ENCODE measurements at regions not wholly inside any gene's neighbourhood (a gene's known extent, or its start where the extent isn't known, plus 50 kb on each side); places are given as distances from the start of the nearest gene placed in this dataset.

DNA sequence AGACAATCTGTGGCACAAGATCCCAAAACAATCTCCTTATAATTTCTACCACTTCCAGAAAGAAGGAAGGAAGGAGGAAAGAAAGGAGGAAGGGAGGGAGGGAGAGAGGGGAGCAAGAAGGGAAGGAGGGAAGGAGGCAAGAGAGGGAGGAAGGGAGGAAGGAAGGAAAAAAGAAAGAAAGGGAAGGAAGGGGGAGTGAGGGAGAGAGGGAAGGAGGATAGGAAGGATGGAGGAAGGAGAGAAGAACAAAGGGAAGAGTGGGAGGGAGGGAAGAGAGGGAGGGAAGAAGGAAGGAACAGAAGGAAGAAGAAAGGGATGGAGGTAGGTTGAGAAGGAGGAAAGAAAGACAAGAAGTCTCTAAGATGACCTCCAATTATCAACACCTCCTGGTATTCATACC, 185.5 kb upstream of the NFE2L3 start:
- DNase-seq = no peak

DNA sequence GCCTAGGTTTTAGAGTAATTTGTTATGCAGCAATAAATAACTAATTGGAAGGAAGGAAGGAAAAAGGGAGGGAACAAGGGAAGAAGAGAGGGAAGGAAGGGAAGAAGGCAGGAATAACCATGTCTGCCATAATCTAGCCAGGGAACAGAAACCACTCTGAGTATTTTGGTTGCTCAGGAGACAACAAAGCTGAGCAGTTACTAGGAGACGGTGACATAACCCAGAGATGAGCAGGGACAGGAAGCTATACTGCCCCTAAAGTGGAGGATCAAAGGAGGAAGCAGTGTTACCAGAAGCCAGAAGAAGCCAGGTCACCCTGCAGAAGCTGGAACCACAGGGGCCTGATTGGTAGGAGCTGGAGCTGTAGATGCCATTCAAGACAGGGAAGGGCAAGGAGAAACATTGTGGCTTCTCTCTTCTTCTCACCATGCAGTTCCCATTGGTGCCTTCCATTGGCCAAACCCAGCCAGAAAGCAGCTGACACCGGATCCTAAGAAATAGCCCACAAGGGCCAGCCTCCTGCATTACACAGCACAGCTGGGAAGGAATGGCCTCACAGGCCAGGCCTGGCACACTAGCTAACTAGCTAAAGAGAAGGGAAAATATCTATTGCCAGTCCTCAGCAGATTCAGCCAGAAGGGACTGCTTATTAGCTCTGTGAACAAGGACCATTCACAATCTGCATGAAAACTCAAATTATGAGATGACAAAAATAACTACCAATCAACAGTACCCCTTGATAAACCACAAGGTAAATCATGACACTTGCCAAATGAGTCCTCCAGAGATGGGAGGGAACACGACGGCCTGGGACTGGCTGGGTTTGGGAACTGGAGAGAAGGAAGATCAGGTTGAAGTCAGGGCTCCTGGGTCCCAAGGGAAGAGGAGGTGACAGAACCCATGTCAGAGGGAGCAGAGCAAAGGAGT, 184.5 kb upstream of the NFE2L3 start:
- DNase-seq = no peak

- DNase-seq = no peak
These were observed 183.6 kb upstream of the NFE2L3 start for GRCh38 chr7:25968205-25968993.

GRCh38 chr7:25970356-25970755, 181.6 kb upstream of the NFE2L3 start:
- DNase-seq = no peak

DNA sequence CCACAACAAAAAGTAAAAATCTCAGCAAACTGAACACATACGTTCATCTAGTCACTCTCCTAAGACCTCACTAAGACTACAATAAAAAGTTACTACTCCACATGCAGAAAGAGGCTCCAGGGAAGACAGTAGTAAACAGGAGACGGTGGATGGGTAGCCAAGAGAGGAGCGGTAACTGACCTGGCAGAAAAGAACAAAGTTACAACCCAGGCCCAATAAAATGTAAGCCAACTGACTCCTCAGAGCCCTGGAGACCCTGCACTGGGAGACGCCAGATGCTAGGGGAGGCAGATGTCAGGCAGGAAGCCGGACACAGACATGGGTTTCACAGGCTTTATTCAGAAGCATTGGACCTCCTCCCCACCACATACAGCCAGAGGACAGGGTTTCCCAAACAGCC, 181.1 kb upstream of the NFE2L3 start:
- DNase-seq = no peak

DNA sequence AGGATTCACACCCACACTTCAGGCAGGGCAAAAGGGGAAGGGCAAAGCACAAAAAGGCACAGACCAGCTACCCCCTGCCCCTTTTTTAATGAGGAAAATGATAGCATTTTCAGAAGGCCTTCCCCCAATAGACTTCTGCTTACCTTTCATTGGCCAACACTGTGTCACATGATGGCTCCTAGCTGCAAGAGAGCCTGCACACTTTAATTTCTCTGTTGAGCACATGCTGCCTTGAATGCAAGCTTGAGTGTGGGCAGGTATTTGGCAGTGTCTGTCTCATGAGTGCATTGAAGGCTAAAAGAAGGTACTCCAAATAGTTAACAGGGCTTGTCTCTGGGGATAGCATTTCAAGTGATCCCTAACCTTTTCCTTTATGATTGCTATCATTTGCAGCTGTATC, 175.4 kb upstream of the NFE2L3 start:
- DNase-seq = no peak

GRCh38 chr7:25978466-25978865, 173.5 kb upstream of the NFE2L3 start:
- no peak for DNase-seq

DNA sequence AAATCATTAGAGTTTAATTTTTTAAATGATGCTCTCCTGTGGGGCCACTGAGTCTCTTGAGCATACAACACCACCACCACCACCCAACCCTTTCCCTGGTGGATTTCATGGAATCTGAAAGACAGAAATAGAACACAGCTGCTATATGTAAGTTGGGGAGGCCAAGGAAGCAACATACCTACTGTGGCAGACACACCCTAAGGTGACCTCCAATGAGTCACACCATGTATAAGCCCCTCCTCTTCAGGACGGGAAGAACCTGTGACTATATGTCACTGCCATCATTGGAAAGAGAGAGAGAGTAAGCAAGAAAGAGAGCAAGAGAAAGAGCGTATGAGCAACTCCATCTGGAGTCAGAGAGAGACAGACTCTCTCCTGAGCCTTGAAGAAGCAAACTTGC, 172.4 kb upstream of the NFE2L3 start:
- DNase-seq = no peak

- DNase-seq = no peak
These were observed 169.3 kb upstream of the NFE2L3 start for GRCh38 chr7:25982684-25983083.

- DNase-seq = no peak
These were observed 166.8 kb upstream of the NFE2L3 start for GRCh38 chr7:25985196-25985595.

DNA sequence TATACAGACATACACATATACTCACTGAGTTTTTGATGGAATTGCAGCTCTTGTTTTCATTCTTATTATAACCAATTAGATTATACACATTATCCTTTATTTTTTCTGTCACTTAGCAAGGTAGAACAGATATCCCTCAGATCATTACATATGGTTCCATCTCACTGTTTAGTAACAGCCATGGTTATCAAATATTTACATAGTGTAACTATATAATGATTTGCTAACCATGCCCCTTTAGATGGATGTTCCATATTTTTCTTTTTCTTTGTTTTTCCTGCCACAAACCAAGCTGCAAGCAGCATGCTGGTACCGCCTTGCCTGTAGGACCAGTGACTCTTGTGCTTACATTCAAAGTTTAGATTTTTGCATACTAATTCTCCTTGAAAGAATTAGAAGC, 163.4 kb upstream of the NFE2L3 start:
- no peak for DNase-seq

DNA sequence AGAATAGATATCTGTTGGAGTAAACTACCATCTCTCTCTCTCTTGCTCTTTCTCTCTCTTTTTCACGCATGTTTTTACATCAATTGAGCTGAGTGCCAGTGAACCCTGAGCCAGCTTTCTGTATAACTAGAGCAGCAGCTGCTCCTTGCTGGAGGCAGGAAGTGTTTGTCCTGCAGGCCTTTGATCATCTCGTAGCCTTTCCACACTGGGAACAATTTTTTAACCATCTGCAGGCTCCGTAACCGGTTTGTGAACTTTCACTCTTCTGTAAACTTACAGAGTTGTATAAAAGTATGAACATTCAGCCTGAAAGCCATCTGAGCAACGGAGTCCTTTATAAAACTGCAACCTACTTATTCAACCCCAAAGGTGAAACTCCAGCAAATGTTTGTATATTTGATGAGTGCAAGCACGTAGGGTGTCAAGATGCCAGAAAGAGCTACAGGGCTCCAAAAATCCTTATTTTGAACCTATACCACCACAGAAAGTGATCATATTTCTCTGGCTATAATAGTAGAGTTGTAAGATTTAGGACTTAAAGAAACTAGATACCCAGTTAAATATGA, 162.8 kb upstream of the NFE2L3 start:
- no peak for DNase-seq

- no peak for DNase-seq
These were observed 157.5 kb upstream of the NFE2L3 start for GRCh38 chr7:25994433-25994994.

GRCh38 chr7:25995216-25995615, 156.8 kb upstream of the NFE2L3 start:
- no peak for DNase-seq

DNA sequence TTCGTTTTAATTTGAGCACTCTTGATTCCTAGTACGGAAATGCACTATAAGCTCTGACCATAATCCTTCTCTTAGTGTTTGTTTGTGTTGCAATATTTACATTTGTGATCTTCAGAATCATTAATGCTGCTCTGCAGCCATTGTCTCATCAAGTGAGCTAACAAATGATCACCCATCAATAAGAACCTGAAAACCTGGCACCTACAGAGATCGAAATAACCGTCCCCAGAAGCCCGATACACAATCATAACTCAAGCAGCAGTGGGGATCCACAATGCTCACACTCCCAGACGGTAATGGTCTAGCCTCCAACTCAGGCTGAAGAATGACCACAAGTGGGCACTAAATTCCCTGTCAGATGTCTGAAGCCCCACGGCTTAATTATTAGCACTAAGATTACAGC, 156.0 kb upstream of the NFE2L3 start:
- no peak for DNase-seq

DNA sequence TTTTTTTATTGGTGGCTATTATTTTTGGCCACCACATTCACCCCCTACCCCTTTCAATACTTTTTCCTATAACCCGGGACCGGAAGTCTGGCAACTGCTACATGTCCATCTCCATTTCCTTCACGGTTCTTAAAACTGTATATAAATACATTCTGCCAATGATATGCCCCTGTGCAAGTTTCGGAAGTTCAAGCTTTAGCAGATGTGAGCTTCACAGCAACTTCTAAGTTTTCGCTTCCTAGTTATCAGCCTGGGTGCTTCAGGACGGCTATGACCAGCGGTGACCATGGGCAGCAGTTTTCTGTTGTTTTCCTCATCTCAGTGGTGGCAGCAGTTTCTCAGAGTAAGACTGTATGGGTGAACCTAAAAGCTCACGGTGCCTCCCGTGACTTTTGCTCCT, 153.5 kb upstream of the NFE2L3 start:
- DNase-seq = no peak

DNA sequence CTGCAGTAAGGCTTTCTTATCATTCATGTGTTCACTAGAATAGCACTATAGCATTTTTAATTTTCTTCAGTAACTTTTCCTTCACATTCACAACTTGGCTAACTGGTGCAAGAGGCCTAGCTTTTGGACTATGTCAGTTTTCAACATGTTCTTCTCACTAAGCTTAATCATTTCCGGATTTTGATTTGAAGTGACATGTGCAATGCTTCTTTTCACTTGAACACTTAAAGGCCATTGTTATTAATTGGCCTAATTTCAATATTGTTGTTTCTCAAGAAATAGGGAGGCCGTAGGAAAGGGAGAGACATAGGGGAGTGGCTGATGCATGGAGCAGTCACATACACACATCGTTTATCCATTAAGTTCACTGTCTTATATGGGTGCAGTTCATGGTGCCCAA, 151.2 kb upstream of the NFE2L3 start:
- DNase-seq = no peak

DNA sequence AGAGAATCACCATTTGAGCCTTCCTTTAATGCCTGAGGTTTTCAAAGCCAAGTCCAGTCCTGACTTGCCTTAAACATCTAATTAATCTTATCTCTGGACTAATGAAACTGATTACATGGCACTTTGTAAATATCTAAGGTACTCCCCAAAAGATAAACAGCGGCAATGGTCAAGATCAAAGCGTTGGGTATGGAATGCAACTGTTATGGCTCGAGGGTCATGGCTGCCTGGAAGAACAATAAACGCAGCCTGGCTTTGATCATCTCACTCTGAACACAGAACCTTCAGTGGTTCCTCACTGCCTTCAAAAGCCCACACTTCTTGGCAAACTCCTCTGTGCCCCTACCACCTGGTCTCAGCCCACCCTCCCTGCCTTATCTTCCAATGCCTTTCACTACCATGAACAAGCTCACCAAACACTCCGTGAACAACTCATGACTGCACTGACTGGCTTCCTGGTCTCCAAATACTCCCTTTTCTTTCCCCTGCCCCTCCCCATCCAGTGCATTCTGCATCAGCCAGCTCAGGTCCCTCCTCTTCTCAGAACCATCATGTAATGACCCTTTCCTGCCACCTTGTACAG, 150.2 kb upstream of the NFE2L3 start:
- no peak for DNase-seq

DNA sequence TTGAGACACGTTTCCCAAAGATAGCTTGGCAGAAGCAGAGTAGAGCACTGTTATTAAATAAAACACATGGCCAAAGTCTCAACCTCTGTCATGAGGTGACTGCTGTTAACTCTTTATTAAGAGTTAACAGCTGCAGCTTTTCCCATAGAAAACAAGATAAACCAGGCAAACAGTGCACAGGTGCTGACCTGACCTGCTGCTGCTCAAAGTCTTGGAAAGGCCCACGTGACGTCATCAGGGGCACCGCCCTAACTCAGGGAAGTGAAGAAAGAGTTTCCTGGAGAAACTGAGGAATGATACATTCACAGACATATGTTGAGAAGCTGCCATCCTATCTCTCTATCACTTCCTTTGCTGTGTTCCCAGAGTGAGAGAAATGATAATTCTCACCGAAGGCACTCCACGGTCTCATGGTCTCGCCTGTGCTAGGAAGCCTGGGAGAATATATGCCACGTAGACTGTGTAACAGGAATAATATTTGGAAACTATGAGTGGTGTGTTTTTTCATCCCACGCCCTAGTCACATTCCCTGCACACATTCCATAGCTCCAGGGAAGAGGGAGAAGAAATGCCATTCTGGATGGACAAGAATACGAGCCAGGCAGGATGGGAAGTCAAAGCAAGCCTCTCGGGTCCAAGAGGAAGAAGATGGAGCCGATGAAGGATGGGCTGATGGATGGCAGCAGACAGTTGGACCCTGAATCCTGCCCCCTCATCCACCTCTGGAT, 146.2 kb upstream of the NFE2L3 start:
- DNase-seq = no peak

DNA sequence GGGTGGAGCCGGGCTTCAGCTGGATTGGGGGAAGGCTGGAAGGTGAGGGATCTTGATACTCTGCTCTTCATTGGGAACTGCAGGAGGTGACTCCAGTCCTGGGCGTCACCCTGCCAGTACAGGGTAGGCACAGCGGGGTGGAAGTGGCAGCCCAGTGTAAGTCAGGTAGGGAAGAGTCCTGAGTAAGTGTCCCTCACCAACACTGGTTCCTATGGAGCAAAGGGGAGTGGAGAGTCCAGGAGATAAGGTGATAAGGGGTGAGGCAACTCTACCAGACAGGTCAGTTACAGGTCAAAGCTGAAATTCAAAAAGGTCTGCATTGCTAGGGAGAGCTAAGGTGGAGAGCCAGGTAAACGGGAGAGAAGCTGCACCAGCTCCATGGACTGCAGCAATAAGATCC, 145.6 kb upstream of the NFE2L3 start:
- DNase-seq = no peak

GRCh38 chr7:26007510-26007909, 144.5 kb upstream of the NFE2L3 start:
- DNase-seq = no peak

GRCh38 chr7:26008428-26008827, 143.6 kb upstream of the NFE2L3 start:
- DNase-seq = no peak
